Cardiac muscle cell (in vitro differentiated cells and primary cell): ENCODE measurements at regions not wholly inside any gene's neighbourhood (a gene's known extent, or its start where the extent isn't known, plus 50 kb on each side); places are given as distances from the start of the nearest gene placed in this dataset.

Source experiments
- DNase-seq, 2 donors: peaks; one replicate each; pipeline versions ENCODE4 v3.0.0 to v3.0.0-alpha.2; 2010 to 2017; ENCODE audit warnings: low read depth in 1 of 2, low spot score in 1 of 2
- H3K27ac ChIP-seq: fragments of 200-600 bp; sonication (generic); 2 replicates; pipeline ENCODE4 v1.5.1; 2016
- H3K27me3 ChIP-seq: fragments of 200-600 bp; sonication (generic); 2 replicates; pipeline ENCODE4 v1.6.0; 2016; ENCODE audit warnings: control low read depth
- H3K36me3 ChIP-seq: fragments of 200-600 bp; sonication (generic); 2 replicates; pipeline ENCODE4 v1.5.1; 2016; ENCODE audit warnings: control low read depth
- H3K4me1 ChIP-seq: fragments of 200-600 bp; sonication (generic); 2 replicates; pipeline ENCODE4 v1.8.1; 2017; ENCODE audit warnings: low read depth, mild to moderate bottlenecking, mixed run types
- H3K4me3 ChIP-seq: fragments of 200-600 bp; sonication (generic); 2 replicates; pipeline ENCODE4 v1.5.1; 2016; ENCODE audit warnings: mild to moderate bottlenecking
- H3K9me3 ChIP-seq: fragments of 200-600 bp; sonication (generic); 2 replicates; pipeline ENCODE4 v1.5.1; 2017; ENCODE audit warnings: low read depth, mild to moderate bottlenecking, control low read depth
- TF ChIP-seq, protein P1 (sequence below): IDR thresholded peaks from 2 replicates; pipeline ENCODE4 v1.5.1; 2012; ENCODE audit warnings: low read depth, mild to moderate bottlenecking, low read length

DNA sequence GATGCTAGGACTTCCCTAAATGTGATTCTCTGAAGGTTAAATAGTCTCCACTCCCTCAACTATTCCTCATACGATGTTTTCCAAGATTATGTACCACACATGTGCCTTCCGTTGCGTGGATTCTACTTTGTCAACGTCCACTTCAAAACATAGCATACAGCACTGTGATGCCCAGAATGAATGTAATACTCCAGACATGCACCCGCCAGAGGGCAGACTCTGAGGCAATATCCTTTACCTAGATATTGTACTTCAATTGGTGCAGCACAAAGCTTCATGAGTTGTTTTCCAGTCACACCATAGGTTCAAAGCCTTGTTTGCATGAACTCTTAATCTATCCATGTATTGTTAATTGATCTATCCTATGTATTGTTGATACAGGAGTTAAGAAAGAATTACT is 201.0 kb upstream of the NABP1 start:
- Histone ChIP-seq H3K27me3 (no peaks in the 10 kb centered on the region), H3K36me3 (no peaks in the 10 kb centered on the region), H3K4me3 (no peak overlapping the region), H3K4me1 (peaks cover 22% of the 10 kb centered on the region), H3K27ac (no peak overlapping the region), H3K9me3 (no peaks in the 10 kb centered on the region)
- no peak for DNase-seq
- TF ChIP-seq, protein P1, sequence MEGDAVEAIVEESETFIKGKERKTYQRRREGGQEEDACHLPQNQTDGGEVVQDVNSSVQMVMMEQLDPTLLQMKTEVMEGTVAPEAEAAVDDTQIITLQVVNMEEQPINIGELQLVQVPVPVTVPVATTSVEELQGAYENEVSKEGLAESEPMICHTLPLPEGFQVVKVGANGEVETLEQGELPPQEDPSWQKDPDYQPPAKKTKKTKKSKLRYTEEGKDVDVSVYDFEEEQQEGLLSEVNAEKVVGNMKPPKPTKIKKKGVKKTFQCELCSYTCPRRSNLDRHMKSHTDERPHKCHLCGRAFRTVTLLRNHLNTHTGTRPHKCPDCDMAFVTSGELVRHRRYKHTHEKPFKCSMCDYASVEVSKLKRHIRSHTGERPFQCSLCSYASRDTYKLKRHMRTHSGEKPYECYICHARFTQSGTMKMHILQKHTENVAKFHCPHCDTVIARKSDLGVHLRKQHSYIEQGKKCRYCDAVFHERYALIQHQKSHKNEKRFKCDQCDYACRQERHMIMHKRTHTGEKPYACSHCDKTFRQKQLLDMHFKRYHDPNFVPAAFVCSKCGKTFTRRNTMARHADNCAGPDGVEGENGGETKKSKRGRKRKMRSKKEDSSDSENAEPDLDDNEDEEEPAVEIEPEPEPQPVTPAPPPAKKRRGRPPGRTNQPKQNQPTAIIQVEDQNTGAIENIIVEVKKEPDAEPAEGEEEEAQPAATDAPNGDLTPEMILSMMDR = no peak

DNA sequence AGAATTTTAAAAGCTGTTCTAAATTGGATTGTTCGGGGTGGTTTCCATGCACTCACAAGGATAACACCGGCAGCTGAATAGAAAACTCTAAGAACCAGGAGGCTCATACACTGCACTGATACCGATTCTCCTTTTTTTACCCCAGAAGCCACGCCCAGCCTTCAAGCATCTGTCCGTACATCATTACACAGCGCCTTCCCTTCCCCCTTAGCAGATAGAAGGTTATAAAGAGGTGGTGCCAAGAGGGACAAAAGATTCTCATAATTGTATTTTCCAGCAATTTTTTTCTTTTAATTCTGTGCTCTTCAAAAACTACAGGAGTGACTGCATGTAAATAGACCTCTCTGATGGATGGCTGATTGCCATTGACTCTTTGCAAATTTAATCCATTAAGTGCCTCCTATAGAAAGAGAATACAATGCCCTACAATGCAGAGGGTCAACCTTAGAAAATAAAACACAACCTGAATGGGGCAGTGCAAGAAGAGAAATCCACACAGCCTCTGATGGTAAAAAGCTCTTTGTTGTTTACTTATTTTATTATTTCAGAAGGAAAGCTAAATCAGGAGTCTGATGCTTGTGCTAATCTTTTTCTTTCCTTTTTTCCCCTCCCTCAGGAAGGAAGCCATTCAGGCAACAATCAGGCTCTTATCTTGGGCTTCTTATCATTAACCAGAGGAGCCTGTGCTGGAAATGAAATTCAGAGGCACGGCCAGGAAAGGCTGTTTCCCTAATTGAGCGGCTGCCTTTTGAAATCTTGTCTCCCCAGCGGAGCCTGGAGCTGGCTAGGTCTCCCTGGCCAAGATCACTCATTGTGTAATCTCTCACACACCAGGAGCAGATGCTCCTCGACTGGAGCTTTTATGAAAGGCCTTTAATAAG is 198.9 kb upstream of the NABP1 start:
- H3K4me3 ChIP-seq = no peak overlapping the region
- peak overlapping the region; percentile 80 for H3K27ac ChIP-seq
- peaks cover 22% of the 10 kb centered on the region for H3K4me1 ChIP-seq
- H3K27me3 ChIP-seq = no peaks in the 10 kb centered on the region
- TF ChIP-seq, protein P1 = no peak
- H3K36me3 ChIP-seq = no peaks in the 10 kb centered on the region
- no peaks in the 10 kb centered on the region for H3K9me3 ChIP-seq
- DNase-seq = peak; percentile 73 to 87

DNA sequence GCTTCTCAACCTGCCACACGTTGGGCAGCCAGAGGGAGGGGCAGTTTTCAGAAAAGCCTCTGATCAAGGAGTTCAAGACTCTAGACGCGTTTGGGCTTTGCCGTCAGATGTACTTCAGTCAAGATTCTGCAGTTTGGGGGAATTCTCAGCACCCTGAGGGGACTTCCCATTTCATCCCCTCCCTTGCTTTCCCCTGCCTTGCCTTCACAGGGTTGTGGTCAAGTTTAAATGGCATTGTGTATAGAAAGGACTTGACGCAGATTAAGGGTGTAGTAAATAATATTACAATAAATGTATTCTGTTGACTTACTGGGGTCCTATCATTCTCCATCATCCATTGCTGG is 198.3 kb upstream of the NABP1 start:
- TF ChIP-seq, protein P1 = no peak
- peak overlapping the region; percentile 80 for H3K27ac ChIP-seq

DNA sequence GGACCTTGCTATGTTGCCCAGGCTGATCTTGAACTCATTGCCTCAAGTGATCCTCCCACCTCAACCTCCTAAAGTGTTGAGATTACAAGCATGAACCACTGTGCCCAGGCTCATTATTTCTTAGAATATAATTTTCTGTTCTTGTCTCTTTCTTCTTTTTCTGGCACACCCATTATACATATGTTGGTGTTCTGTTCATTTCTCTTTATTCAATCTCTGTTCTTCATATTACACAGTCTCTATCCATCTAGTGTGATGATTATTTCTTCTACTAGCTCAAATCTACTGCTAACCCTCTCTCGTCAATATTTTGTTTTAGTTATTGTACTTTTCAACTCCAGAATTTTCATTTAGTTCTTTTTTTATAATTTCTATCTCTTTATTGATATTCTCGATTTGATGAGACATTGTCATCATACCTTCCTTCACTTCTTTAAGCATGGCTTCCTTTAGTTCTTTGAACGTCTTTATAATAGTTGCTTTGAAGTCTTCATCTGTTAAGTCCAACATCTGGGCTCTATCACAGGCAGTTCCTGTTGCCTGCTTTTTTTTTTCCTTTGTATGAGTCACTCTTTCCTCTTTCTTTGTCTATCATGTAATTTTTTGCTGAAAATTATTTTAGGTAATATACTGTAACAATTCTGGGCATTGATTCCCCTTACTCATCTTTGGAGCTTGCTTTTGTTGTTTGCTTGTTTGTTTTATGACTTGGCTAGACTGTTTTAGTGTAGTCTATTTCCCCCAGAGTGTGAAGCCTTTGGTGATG is 196.4 kb upstream of the NABP1 start:
- Histone ChIP-seq H3K27me3 (no peaks in the 10 kb centered on the region), H3K27ac (no peak overlapping the region), H3K4me1 (peaks cover 22% of the 10 kb centered on the region), H3K4me3 (no peak overlapping the region), H3K9me3 (no peaks in the 10 kb centered on the region), H3K36me3 (no peaks in the 10 kb centered on the region)
- TF ChIP-seq, protein P1 = no peak
- DNase-seq = no peak

More for the DNA sequence above, 198.3 kb upstream of the NABP1 start:
- Histone ChIP-seq H3K4me3 (no peak overlapping the region), H3K27me3 (no peaks in the 10 kb centered on the region), H3K4me1 (peaks cover 22% of the 10 kb centered on the region), H3K36me3 (no peaks in the 10 kb centered on the region), H3K9me3 (no peaks in the 10 kb centered on the region)
- no peak for DNase-seq

DNA sequence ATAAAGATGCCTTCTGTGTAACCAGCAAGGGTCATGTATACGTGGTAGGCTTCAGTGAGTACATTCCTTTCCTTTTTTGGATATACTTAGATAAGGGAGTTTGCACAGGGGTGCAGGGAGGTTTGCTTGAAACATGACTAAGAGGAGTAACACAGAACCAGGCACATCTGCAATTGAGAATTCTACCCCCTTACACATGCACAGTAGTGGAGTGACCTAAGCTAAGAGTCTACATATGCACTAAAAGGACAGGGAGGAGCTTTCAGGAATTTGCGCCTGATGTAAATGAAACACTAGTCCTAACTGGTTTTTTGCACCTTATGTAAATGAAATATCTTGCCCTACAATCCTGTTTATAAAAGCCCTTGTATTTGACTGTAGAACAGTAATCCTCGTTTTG is 194.8 kb upstream of the NABP1 start:
- Histone ChIP-seq H3K36me3 (no peaks in the 10 kb centered on the region), H3K27ac (no peak overlapping the region), H3K9me3 (no peaks in the 10 kb centered on the region), H3K4me1 (peaks cover 19% of the 10 kb centered on the region), H3K27me3 (no peaks in the 10 kb centered on the region), H3K4me3 (no peak overlapping the region)
- no peak for DNase-seq
- TF ChIP-seq, protein P1 = no peak
